HG02571 (cell line): ENCODE measurements at regions not wholly inside any gene's neighbourhood (a gene's known extent, or its start where the extent isn't known, plus 50 kb on each side); places are given as distances from the start of the nearest gene placed in this dataset.
"Not testable (repeated sequence)": the region's sequence is repeated elsewhere in the genome, so short reads cannot be mapped to it uniquely, and the experiment has no call there.

ENCODE experiments used
- ATAC-seq: cut with Tn5 transposase; IDR thresholded peaks from one replicate; pipeline ENCODE4 v1.9.1; 2021; ENCODE audit warnings: mild to moderate bottlenecking, moderate library complexity; ENCODE audit not compliant: unreplicated experiment

DNA sequence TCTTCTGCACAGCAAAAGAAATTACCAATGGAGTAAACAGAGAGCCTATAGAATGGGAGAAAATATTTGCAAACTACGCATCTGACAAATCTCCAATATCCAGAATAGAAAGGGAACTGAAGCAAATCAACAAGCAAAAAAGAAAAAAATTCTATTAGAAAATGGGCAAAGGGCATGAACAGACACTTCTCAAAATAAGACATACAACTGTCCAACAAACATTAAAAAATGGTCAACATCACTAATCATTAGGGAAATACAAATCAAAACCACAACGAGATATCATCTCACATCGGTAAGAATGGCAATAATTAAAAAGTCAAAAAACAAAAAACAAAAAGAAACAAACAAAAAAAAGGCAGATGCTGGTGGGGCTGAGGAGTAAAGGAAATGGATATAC lies 356.4 kb downstream of the ADCYAP1 start:
- ATAC-seq: no peak

DNA sequence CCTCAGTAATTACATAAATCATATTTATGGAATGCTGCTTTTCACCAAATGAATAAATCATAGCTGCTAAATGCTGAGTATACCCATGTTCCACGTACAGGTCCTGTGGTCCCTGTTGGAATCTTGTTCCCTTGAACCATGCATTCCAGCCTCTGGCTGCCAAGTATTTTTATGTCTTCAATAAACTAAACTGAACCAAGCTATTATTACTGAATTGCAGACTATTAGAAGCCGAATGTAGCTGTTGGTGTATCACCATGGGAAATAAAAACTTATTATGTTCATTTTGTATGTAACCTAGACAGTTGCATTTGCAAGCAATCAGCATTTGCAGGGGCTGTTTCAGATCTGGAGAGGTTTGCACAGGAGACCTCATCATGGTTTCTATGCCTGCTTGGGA lies 362.4 kb downstream of the ADCYAP1 start:
- no peak for ATAC-seq

- ATAC-seq: no peak
Measured at GRCh38 chr18:1270081-1270480, 365.4 kb downstream of the ADCYAP1 start.

DNA sequence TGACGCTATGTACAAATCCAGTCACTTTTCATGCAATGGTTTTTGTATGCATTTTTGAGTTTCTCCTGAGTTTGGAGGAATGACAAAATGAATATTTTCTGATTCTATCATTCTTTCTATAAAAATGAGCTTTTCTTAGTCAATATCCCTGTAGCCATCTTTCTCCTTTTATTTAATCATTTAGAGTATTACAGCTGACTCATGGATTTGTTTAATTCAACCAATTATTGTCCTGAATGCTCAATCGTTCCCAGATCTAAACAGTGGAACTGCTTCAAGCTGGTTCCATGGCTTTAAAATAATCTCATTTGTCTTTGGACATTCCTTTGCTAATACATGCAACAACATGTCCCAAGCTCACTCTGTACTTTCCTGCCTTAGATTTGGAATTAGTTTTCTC lies 368.8 kb downstream of the ADCYAP1 start:
- ATAC-seq: no peak

- ATAC-seq: no peak
Measured at GRCh38 chr18:1292167-1292566, 387.5 kb downstream of the ADCYAP1 start.

- no peak for ATAC-seq
Measured at GRCh38 chr18:1294229-1294628, 389.6 kb downstream of the ADCYAP1 start.

GRCh38 chr18:1296237-1296636 lies 391.6 kb downstream of the ADCYAP1 start:
- no peak for ATAC-seq

DNA sequence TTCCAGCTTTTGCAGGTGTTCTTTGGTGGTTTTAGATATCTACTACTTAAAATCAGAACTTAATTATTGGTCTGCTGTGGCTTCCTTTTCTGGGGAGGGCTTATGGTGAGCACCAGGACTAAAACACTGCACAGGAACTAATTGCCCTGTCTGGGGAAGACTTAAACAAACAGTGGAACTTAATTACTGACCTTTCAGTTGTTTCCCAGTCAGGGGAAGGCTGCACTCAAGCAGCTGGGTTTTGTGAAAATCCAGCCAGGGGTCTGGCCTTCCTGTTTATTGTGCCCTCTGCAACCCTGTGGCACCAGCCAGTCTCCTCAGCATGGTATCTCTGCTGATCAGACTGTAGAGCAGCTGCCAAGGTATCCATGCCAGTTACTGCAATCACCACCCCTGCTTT lies 398.2 kb downstream of the ADCYAP1 start:
- ATAC-seq: no peak

GRCh38 chr18:1304392-1304992 lies 399.8 kb downstream of the ADCYAP1 start:
- no peak for ATAC-seq

DNA sequence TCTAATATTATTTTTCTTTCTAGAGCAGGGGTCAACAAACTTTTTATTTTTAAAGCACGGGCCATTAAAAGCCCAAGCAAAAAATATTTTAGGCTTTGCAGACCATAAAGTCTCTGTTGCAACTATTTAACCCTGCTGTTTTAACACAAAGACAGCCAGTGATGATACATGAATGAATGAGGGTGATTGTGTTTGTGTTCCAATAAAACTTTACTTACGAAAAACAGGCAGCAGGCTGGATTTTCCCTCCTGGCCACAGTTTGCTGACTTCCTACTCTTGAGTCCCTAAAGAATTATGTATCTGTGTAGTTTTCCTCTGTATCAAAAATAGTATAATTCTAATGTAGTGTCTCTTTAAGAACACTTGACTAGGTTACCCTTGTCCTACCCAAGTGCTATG lies 402.0 kb downstream of the ADCYAP1 start:
- ATAC-seq: no peak

- no peak for ATAC-seq
Measured at GRCh38 chr18:1308686-1309085, 404.0 kb downstream of the ADCYAP1 start.

DNA sequence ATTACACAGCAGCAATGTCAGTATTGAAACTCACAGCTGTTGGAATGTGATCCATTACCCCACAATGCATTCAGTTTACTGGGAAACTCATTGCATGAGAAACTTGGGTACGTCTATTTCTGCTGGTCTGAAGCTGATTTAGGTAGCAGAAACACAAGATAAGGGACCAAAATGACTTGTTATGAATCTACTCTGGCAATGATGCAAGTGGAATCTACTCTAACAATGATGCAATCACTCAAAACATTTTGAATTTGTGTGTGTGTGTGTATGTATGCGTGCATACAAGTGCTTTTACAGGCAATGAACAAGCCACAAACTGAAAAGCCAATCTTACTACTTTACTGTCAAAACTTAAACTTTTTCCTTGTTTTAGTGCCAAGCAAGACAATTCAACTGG lies 406.7 kb downstream of the ADCYAP1 start:
- no peak for ATAC-seq

GRCh38 chr18:1335345-1335744 lies 430.7 kb downstream of the ADCYAP1 start:
- not testable (repeated sequence) for ATAC-seq

GRCh38 chr18:1350931-1351450 lies 446.3 kb downstream of the ADCYAP1 start:
- no peak for ATAC-seq

DNA sequence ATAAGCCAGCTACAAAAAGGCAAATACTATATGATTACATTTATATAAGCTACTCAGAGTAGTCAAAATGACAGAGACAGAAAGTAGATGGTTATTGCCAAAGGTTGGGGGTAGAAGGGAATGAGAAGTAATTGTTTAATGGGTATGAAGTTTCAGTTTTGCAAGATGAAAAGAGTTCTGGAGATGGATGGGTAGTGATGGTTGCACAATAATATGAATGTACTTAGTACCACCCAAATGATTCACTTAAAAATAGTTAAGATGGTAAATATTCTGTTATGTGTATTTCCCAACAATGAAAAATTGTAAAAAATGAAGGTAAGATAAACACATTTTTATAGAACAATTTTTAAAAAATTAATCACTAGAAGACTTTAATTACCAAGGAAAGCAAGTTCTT lies 448.4 kb downstream of the ADCYAP1 start:
- no peak for ATAC-seq

DNA sequence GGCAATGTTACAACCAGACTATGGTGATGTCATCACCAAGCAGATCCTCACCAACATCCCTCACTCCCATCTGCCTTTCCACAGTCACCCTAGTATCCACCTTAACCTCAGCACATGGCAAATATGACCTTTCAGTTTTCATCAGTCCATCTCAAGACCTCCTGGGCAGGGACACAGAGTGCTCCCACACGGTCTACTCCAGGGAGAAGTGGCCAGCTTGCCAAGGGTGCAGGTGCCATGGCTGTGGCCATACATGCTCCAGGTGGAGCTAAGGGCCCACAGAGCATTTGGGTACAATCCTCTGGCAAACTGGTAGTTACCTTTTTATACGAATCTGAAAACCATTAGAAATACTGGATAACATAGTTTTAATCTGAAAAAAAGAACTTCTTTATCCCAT lies 453.1 kb downstream of the ADCYAP1 start:
- ATAC-seq: no peak

GRCh38 chr18:1361936-1362335 lies 457.3 kb downstream of the ADCYAP1 start:
- ATAC-seq: no peak

DNA sequence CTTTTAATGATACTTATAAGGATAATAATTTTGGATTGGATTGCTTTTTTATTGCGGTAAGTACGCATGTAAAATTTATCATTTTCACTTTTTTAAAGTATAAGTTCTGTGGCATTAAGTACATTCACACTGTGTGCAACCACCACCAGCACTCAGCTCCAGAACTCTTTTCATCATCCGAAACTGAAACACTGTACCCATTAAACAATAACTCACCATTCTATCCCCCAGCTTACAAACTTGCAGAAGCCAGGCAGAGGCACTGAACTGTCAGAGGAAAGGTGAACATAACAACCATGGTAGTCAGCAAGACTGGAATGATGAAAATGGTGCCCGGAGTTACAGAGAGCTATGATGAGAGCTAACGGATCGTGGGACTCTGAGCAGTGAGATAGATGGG lies 465.9 kb downstream of the ADCYAP1 start:
- ATAC-seq: no peak

- ATAC-seq: no peak
Measured at GRCh38 chr18:1371724-1372123, 467.1 kb downstream of the ADCYAP1 start.

GRCh38 chr18:1383465-1383864 lies 478.8 kb downstream of the ADCYAP1 start:
- ATAC-seq: no peak

- ATAC-seq: not testable (repeated sequence)
Measured at GRCh38 chr18:1388468-1388867, 483.8 kb downstream of the ADCYAP1 start.

DNA sequence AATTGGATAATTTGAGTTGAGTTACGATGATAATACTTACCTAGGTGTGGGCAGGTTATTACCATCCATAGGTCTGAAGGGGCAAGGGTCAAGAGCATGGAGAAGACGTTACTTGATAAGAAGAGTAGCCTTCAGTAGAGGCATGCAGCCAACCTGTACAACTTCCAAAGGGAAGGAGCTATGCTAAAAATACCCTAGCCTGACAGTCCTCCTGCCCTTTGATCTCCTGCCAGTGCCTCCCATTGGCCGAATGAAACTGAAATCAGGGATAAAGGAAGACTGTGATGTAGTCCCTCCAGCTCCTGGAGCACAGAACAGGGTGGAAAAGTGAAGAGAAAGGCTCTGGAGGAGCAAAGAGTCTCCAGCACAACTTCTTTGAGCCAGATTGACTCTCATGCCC lies 487.4 kb downstream of the ADCYAP1 start:
- no peak for ATAC-seq
